SH-SY5Y (cell line): ENCODE measurements at regions not wholly inside any gene's neighbourhood (a gene's known extent, or its start where the extent isn't known, plus 50 kb on each side); places are given as distances from the start of the nearest gene placed in this dataset.

Experiments
- GATA2 ChIP-seq: IDR thresholded peaks from 2 replicates; pipeline ENCODE4 v1.6.1; 2011; ENCODE audit warnings: mild to moderate bottlenecking, low read depth, low read length
- GATA3 ChIP-seq: IDR thresholded peaks from 2 replicates; pipeline ENCODE4 v1.6.1; 2011; ENCODE audit warnings: low read depth, mild to moderate bottlenecking, low read length, moderate library complexity

DNA sequence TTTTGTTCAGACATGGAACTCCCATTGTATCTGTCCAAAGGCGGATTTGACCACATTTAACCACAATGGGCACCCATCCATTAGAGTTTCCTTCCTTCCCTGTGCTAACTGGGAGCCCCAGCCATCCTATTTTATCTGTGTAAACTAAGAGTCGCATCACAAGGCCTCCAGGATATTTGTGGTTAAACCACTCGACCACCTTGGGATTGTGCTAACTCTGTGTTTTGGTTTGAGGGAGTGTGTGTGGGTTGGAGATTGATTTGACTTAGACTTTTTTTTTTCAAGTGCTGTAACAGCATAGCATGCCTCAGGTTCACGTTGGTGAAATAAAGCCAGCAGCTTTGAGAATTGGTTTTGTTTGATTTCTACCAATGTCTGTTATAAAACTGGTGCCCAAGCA lies 100.4 kb upstream of the TP63 start:
- TF ChIP-seq GATA2 (no peak), GATA3 (no peak)
